G401 (cell line): ENCODE measurements at regions not wholly inside any gene's neighbourhood (a gene's known extent, or its start where the extent isn't known, plus 50 kb on each side); places are given as distances from the start of the nearest gene placed in this dataset.
A peak's percentile ranks its signal among the peaks of the same experiment; 100 is the strongest.

Experiments
- DNase-seq: peaks from one replicate; pipeline ENCODE4 v3.0.0-alpha.2; 2015; ENCODE audit warnings: low spot score
- in situ Hi-C: cut with HindIII; loops from 2 replicates; pipeline ENCODE4 v1.10.0; 2016; ENCODE audit warnings: low sequenced_read_pairs, mixed read lengths

GRCh38 chr5:115072266-115073064, 97.2 kb downstream of the TRIM36 start:
- DNase-seq, result no peak
- in situ Hi-C loops, result no loop called here

GRCh38 chr5:115070737-115071136, 99.0 kb downstream of the TRIM36 start:
- in situ Hi-C loops, result no loop called here

GRCh38 chr5:115069087-115069968, 100.4 kb downstream of the TRIM36 start:
- in situ Hi-C loops, result no loop called here

More at GRCh38 chr5:115070737-115071136, 99.0 kb downstream of the TRIM36 start:
- DNase-seq, result no peak

GRCh38 chr5:115068239-115069086, 101.2 kb downstream of the TRIM36 start:
- no peak for DNase-seq
- in situ Hi-C loops, result no loop called here

More at GRCh38 chr5:115069087-115069968, 100.4 kb downstream of the TRIM36 start:
- peak; percentile 73 for DNase-seq

GRCh38 chr5:115064380-115064779, 105.3 kb downstream of the TRIM36 start:
- DNase-seq, result no peak
- in situ Hi-C loops, result no loop called here

- in situ Hi-C loops, result no loop called here
These were observed 115.2 kb downstream of the TRIM36 start for GRCh38 chr5:115054387-115054951.

GRCh38 chr5:115052948-115053347, 116.8 kb downstream of the TRIM36 start:
- DNase-seq, result no peak
- in situ Hi-C loops, result no loop called here

More at GRCh38 chr5:115054387-115054951, 115.2 kb downstream of the TRIM36 start:
- no peak for DNase-seq

GRCh38 chr5:115050866-115051265, 118.8 kb downstream of the TRIM36 start:
- in situ Hi-C loops, result no loop called here
- DNase-seq, result no peak

- peak; percentile 9 for DNase-seq
- in situ Hi-C loops, result no loop called here
These were observed 135.8 kb downstream of the TRIM36 start for GRCh38 chr5:115033861-115034260.

GRCh38 chr5:115028557-115028956, 141.2 kb downstream of the TRIM36 start:
- in situ Hi-C loops, result no loop called here
- no peak for DNase-seq

GRCh38 chr5:115024922-115025321, 144.8 kb downstream of the TRIM36 start:
- in situ Hi-C loops, result no loop called here
- no peak for DNase-seq

GRCh38 chr5:115022303-115022702, 147.4 kb downstream of the TRIM36 start:
- in situ Hi-C loops, result no loop called here

GRCh38 chr5:115016646-115017045, 153.1 kb downstream of the TRIM36 start:
- DNase-seq, result no peak
- in situ Hi-C loops, result no loop called here

More at GRCh38 chr5:115022303-115022702, 147.4 kb downstream of the TRIM36 start:
- no peak for DNase-seq

GRCh38 chr5:114999176-114999575, 170.5 kb downstream of the TRIM36 start:
- DNase-seq, result no peak
- in situ Hi-C loops, result no loop called here

GRCh38 chr5:114989512-114989911, 180.2 kb downstream of the TRIM36 start:
- DNase-seq, result no peak
- in situ Hi-C loops, result no loop called here

GRCh38 chr5:114988096-114988495, 181.6 kb downstream of the TRIM36 start:
- in situ Hi-C loops, result no loop called here
- no peak for DNase-seq

- in situ Hi-C loops, result no loop called here
- DNase-seq, result no peak
These were observed 184.9 kb downstream of the TRIM36 start for GRCh38 chr5:114984796-114985195.

- no peak for DNase-seq
- in situ Hi-C loops, result no loop called here
These were observed 188.6 kb downstream of the TRIM36 start for GRCh38 chr5:114981111-114981510.
